Esophagus squamous epithelium (tissue), 4 donors: ENCODE measurements at regions not wholly inside any gene's neighbourhood (a gene's known extent, or its start where the extent isn't known, plus 50 kb on each side); places are given as distances from the start of the nearest gene placed in this dataset.
"Not testable (repeated sequence)": the region's sequence is repeated elsewhere in the genome, so short reads cannot be mapped to it uniquely, and the experiment has no call there.

ENCODE experiments used
- CTCF ChIP-seq, 6 experiments: fragments of 450-650 bp in 4 of 6; fragments of 200-600 bp in 2 of 6; sonication (generic) in 2 of 6; IDR thresholded peaks; one replicate each; pipeline ENCODE4 v1.5.1; 2016 to 2019; ENCODE audit warnings: antibody characterized with exemption in 6 of 6, mild to moderate bottlenecking in 4 of 6, moderate library complexity in 4 of 6
- POLR2A ChIP-seq, 4 donors: fragments of 450-650 bp; IDR thresholded peaks; one replicate each; pipeline ENCODE4 v1.6.1; 2017; ENCODE audit warnings: antibody characterized with exemption in 4 of 4, mild to moderate bottlenecking in 4 of 4, moderate library complexity in 3 of 4

- not testable (repeated sequence) for TF ChIP-seq POLR2A, CTCF (IDR thresholded peaks at IDR 0.05)
Measured at GRCh38 chr10:109633017-109633416, 290.3 kb downstream of the XPNPEP1 start.
